Esophagus (tissue), 2 donors: ENCODE measurements at regions not wholly inside any gene's neighbourhood (a gene's known extent, or its start where the extent isn't known, plus 50 kb on each side); places are given as distances from the start of the nearest gene placed in this dataset.

Source experiments
- H3K27ac ChIP-seq, 2 donors: one replicate each; pipeline ENCODE4 v1.5.1; 2013; ENCODE audit warnings: low read depth in 2 of 2, mild to moderate bottlenecking in 2 of 2, inconsistent platforms in 1 of 2, low read length in 1 of 2, moderate library complexity in 1 of 2
- H3K27me3 ChIP-seq, 2 donors: one replicate each; pipeline ENCODE4 v1.6.1; 2013; ENCODE audit warnings: low read length in 2 of 2, control low read depth in 1 of 2, mild to moderate bottlenecking in 1 of 2; ENCODE audit not compliant: insufficient read depth in 2 of 2, control insufficient read depth in 1 of 2
- H3K36me3 ChIP-seq, 2 donors: one replicate each; pipeline ENCODE4 v1.6.1; 2013; ENCODE audit warnings: low read length in 1 of 2; ENCODE audit not compliant: control insufficient read depth in 2 of 2, insufficient read depth in 2 of 2
- H3K4me1 ChIP-seq, 2 donors: one replicate each; pipeline ENCODE4 v1.6.1; 2013; ENCODE audit warnings: low read length in 1 of 2; ENCODE audit not compliant: control insufficient read depth in 2 of 2, insufficient read depth in 2 of 2
- H3K4me3 ChIP-seq, 2 donors: one replicate each; pipeline ENCODE4 v1.5.1; 2013; ENCODE audit warnings: low read length in 2 of 2, mild to moderate bottlenecking in 2 of 2, low read depth in 1 of 2, moderate library complexity in 1 of 2
- H3K9me3 ChIP-seq, 2 donors: one replicate each; pipeline ENCODE4 v1.6.1; 2013; ENCODE audit warnings: mild to moderate bottlenecking in 2 of 2, low read depth in 1 of 2, low read length in 1 of 2, moderate library complexity in 1 of 2; ENCODE audit not compliant: control insufficient read depth in 2 of 2, insufficient read depth in 1 of 2
- WGBS, 2 donors: extraction: QIAGEN DNeasy Blood & Tissue Kit; methylation state at CpG; one replicate each; pipeline ENCODE4 v1.1.7; 2013; 5-methylcytosine and 5-hydroxymethylcytosine counted together
- donor health status: healthy with polysubstance abuse.
- donor health status: Bipolar disorder and iron deficiency.

- peaks cover 2 to 3% of the 10 kb centered on the region in 2 donors for H3K9me3 ChIP-seq
- 78 to 83% methylated on average over 3 of the region's 3 CpGs for WGBS, 2 donors
- H3K27me3 ChIP-seq: no peaks in the 10 kb centered on the region
- H3K36me3 ChIP-seq: no peaks in the 10 kb centered on the region
- H3K4me1 ChIP-seq: no peaks in the 10 kb centered on the region
- H3K27ac ChIP-seq: no peak overlapping the region
- no peak overlapping the region for H3K4me3 ChIP-seq
Measured at GRCh38 chr1:239944666-239945065, 147.0 kb upstream of the FMN2 start.

- no peak overlapping the region for H3K27ac ChIP-seq
- H3K4me1 ChIP-seq: no peaks in the 10 kb centered on the region
- no peaks in the 10 kb centered on the region for H3K27me3 ChIP-seq
- WGBS, 2 donors: 71 to 75% methylated on average over 2 of the region's 2 CpGs
- peaks cover 2 to 3% of the 10 kb centered on the region in 2 donors for H3K9me3 ChIP-seq
- H3K36me3 ChIP-seq: no peaks in the 10 kb centered on the region
- H3K4me3 ChIP-seq: no peak overlapping the region
Measured at GRCh38 chr1:239947801-239948200, 143.9 kb upstream of the FMN2 start.

- WGBS, 2 donors: 47 to 50% methylated on average over 3 of the region's 3 CpGs
- Histone ChIP-seq H3K4me1 (no peaks in the 10 kb centered on the region), H3K36me3 (no peaks in the 10 kb centered on the region), H3K27me3 (no peaks in the 10 kb centered on the region), H3K9me3 (no peaks in the 10 kb centered on the region), H3K27ac (no peak overlapping the region), H3K4me3 (no peak overlapping the region)
Measured at GRCh38 chr1:239951511-239952140, 140.1 kb upstream of the FMN2 start.

GRCh38 chr1:239952348-239953308, 139.1 kb upstream of the FMN2 start:
- no peaks in the 10 kb centered on the region for H3K27me3 ChIP-seq
- 75 to 77% methylated on average over 10 of the region's 10 CpGs for WGBS, 2 donors
- no peak overlapping the region for H3K4me3 ChIP-seq
- no peaks in the 10 kb centered on the region for H3K36me3 ChIP-seq
- H3K27ac ChIP-seq: no peak overlapping the region
- H3K4me1 ChIP-seq: no peaks in the 10 kb centered on the region
- H3K9me3 ChIP-seq: no peaks in the 10 kb centered on the region

- Histone ChIP-seq H3K4me3 (no peak overlapping the region), H3K9me3 (no peaks in the 10 kb centered on the region), H3K36me3 (no peaks in the 10 kb centered on the region), H3K27me3 (peaks cover 0 to 2% of the 10 kb centered on the region in 2 donors), H3K27ac (no peak overlapping the region), H3K4me1 (no peaks in the 10 kb centered on the region)
- 66 to 79% methylated on average over 16 to 18 of the region's 18 CpGs for WGBS, 2 donors
Measured at GRCh38 chr1:239954836-239955235, 136.8 kb upstream of the FMN2 start.

- Histone ChIP-seq H3K27ac (no peak overlapping the region), H3K36me3 (no peaks in the 10 kb centered on the region)
- 84 to 86% methylated on average over 12 of the region's 12 CpGs for WGBS, 2 donors
Measured at GRCh38 chr1:239955431-239955830, 136.3 kb upstream of the FMN2 start.

GRCh38 chr1:239956263-239956662, 135.4 kb upstream of the FMN2 start:
- Histone ChIP-seq H3K36me3 (no peaks in the 10 kb centered on the region), H3K4me1 (no peaks in the 10 kb centered on the region), H3K27ac (no peak overlapping the region), H3K4me3 (no peak overlapping the region), H3K9me3 (no peaks in the 10 kb centered on the region), H3K27me3 (peaks cover 0 to 2% of the 10 kb centered on the region in 2 donors)
- WGBS, 2 donors: 61 to 65% methylated on average over 6 of the region's 6 CpGs

More at GRCh38 chr1:239955431-239955830, 136.3 kb upstream of the FMN2 start:
- H3K27me3 ChIP-seq: peaks cover 0 to 2% of the 10 kb centered on the region in 2 donors
- no peaks in the 10 kb centered on the region for H3K9me3 ChIP-seq
- H3K4me1 ChIP-seq: no peaks in the 10 kb centered on the region
- H3K4me3 ChIP-seq: no peak overlapping the region

GRCh38 chr1:239958063-239958462, 133.6 kb upstream of the FMN2 start:
- Histone ChIP-seq H3K27me3 (peaks cover 0 to 2% of the 10 kb centered on the region in 2 donors), H3K4me1 (no peaks in the 10 kb centered on the region), H3K36me3 (no peaks in the 10 kb centered on the region), H3K27ac (no peak overlapping the region), H3K9me3 (peaks cover 0 to under 1% of the 10 kb centered on the region in 2 donors), H3K4me3 (no peak overlapping the region)
- WGBS, 2 donors: 49 to 51% methylated on average over 4 of the region's 4 CpGs

GRCh38 chr1:239960366-239960765, 131.3 kb upstream of the FMN2 start:
- H3K4me3 ChIP-seq: no peak overlapping the region

More at GRCh38 chr1:239960366-239960765, 131.3 kb upstream of the FMN2 start:
- Histone ChIP-seq H3K27me3 (peaks cover 0 to 2% of the 10 kb centered on the region in 2 donors), H3K36me3 (no peaks in the 10 kb centered on the region), H3K9me3 (peaks cover 0 to 2% of the 10 kb centered on the region in 2 donors), H3K27ac (no peak overlapping the region), H3K4me1 (no peaks in the 10 kb centered on the region)
- WGBS, 2 donors: 56 to 70% methylated on average over 2 of the region's 2 CpGs
